GM12872 (cell line): ENCODE measurements at regions not wholly inside any gene's neighbourhood (a gene's known extent, or its start where the extent isn't known, plus 50 kb on each side); places are given as distances from the start of the nearest gene placed in this dataset.

Experiments
- TF ChIP-seq, protein P1 (sequence below): IDR thresholded peaks from 3 replicates; pipeline ENCODE4 v1.5.1; 2011; ENCODE audit warnings: low read depth, mild to moderate bottlenecking, low read length, moderate library complexity; ENCODE audit not compliant: insufficient read depth

DNA sequence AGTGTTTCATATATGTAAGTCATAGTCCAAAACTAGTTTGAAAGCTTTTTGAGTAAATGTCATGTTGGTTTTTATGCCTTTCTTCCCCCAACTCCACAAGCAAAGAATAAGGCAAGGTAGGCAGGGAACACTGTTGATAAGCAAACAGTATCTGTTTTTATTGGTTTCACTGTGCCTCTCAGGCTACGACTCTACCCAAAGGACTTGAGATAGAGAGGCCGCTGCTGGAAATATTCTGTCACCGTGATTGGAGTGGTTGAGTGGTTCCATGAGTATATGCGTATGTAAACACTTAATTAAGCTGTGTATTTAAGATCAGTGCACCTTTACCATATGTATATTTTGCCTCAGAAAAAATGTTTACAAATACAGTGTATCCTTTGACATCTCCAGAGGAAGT is 138.1 kb upstream of the KIF26B start:
- TF ChIP-seq, protein P1, sequence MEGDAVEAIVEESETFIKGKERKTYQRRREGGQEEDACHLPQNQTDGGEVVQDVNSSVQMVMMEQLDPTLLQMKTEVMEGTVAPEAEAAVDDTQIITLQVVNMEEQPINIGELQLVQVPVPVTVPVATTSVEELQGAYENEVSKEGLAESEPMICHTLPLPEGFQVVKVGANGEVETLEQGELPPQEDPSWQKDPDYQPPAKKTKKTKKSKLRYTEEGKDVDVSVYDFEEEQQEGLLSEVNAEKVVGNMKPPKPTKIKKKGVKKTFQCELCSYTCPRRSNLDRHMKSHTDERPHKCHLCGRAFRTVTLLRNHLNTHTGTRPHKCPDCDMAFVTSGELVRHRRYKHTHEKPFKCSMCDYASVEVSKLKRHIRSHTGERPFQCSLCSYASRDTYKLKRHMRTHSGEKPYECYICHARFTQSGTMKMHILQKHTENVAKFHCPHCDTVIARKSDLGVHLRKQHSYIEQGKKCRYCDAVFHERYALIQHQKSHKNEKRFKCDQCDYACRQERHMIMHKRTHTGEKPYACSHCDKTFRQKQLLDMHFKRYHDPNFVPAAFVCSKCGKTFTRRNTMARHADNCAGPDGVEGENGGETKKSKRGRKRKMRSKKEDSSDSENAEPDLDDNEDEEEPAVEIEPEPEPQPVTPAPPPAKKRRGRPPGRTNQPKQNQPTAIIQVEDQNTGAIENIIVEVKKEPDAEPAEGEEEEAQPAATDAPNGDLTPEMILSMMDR = no peak

DNA sequence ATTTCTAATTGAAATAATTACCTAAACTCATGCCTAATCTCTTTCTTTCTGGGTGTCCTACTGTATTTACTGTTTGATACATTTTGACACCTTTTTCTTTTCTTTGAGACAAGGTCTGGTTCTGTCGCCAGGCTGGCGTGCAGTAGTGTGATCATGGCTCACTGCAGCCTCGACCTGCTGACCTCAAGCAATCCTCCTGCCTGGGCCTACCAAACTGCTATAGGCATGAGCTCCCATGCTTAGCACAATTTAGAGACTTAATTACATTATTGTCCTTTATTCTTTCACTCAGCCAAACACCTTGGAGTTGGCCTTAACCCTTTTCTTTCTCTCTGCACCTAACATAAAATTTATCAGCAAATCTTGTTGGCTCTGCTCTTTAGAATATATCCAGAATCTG is 139.8 kb upstream of the KIF26B start:
- TF ChIP-seq, protein P1 = no peak

DNA sequence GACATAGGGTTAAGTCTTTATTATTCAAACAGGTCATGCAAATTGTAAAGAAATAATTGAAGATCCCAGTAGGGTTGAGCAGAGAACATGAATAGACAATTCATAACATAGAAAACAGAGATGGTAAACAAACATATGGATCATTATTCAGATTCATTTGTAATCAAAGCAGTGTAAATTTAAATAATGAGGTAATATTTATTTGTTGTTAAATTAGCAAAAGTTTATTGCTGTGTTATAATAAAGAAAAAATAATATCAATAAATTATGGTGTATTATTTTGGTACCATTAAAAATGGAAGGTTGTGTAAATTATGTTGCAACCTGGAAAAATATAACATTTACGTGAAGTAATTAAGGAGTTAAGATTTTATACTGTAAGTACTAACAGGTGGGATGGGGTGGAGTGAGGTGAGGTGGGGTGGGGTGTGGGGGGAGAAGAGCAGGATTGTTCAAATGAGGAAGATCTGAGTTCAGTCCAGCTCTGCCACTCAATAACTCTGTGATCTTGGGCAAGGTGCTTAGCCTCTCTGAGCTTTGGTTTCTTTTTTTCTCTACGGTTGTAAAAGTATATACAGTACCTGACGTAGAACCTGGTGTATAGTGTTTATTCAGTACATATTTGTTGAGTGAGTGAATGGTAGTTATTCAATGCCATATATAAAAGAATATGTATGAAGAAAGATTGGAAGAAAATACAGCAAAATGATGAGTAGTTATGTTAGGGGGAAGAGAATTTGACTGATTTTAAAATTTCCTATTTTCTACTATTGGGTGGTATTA is 140.3 kb upstream of the KIF26B start:
- TF ChIP-seq, protein P1 = no peak

DNA sequence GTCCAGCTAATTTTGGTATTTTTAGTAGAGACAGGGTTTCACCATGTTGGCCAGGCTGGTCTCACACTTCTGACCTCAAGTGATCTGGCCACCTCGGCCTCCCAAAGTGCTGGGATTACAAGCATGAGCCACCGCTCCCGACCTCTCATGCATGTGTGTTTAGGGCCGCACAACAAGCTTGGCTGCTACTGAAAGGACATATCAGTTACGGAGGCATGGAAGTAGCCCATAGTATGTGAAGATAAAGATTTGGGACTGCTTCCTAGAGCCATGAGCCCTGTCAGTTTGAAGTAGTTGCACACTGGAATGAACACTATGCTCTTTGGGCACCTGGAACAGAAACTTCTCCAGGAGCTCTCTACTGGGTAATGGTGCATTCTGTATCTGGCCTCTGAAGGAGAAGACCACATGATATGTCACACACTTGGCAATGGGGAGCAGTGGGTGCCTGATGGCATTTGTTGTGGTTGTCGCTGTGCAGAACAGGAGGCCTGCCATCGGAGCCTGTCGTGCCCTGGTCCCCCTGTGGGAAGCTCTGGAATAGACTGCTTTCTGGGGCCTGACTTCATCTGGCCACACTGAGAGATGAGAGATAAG is 144.7 kb upstream of the KIF26B start:
- TF ChIP-seq, protein P1 = no peak

DNA sequence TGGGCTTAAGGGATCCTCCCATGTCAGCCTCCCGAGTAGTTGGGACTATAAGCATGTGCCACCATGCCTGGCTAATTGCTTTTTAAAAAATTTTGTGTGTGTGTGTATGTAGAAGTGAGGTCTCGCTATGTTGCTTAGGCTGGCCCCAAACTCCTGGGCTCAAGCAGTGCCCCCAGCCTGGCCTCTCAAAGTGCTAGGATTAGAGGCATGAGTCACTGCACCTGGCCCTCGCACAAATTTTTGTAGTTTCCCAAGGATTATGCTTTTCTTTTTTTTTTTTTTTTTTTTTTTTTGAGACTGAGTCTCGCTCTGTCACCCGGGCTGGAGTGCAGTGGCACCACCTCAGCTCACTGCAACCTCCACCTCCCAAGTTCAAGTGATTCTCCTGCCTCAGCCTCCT is 144.4 kb upstream of the HNRNPU start:
- TF ChIP-seq, protein P1 = no peak

DNA sequence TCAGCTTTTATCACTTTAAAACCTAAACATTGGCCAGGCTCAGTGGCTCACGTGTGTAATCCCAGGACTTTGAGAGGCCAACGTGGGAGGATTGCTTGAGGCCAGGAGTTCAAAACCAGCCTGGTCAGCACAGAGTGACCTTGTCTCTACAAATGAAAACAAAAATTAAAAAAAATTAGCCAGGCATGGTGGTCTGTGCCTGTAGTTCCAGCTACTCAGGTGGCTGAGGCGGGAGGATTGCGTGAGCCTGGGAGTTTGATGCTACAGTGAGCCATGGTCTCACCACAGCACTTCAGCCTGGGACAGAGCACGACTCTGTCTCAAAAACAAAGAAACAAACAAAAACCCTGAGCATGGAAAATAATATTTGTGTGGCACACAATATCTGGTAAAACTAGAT is 143.5 kb upstream of the HNRNPU start:
- TF ChIP-seq, protein P1 = no peak

DNA sequence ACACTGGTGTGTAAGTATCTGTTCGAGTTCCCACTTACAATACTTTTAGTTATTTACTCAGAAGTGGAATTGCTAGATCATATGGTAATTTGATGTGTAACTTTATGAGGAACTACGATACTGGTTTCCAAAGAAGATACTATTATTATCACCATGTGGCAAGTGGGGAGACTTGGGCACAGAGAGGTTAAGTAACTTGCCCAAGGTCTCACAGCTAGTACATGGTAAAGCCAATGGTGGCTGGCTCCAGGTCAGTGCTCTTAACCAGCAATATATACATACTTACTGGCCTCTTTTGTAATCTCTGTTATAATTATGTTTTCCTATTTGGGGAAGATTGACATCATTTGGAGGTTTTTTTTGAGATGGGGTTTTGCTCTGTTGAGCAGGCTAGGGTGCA is 138.9 kb upstream of the HNRNPU start:
- TF ChIP-seq, protein P1 = no peak
